GM13976 (cell line): ENCODE measurements at regions not wholly inside any gene's neighbourhood (a gene's known extent, or its start where the extent isn't known, plus 50 kb on each side); places are given as distances from the start of the nearest gene placed in this dataset.

Experiments
- DNase-seq: peaks from one replicate; pipeline ENCODE4 v3.0.0; 2012; ENCODE audit warnings: low spot score
- CTCF ChIP-seq: IDR thresholded peaks from 2 replicates; pipeline ENCODE4 v1.5.1; 2012; ENCODE audit warnings: borderline replicate concordance, mild to moderate bottlenecking; ENCODE audit not compliant: insufficient read depth; ENCODE audit errors: extremely low read depth, missing control alignments, control extremely low read depth
- in situ Hi-C: fragments of 300-500 bp; cut with MboI; formaldehyde crosslinking; loops from one replicate; pipeline ENCODE4 v1.12.0; 2022; ENCODE audit warnings: low sequenced_read_pairs, mixed read lengths, inconsistent platforms; ENCODE audit not compliant: unreplicated experiment

- in situ Hi-C loops: no loop called here
- TF ChIP-seq CTCF: no peak
- DNase-seq: no peak
Observed at GRCh38 chr12:4111010-4111409, 162.6 kb upstream of the CCND2 start.

GRCh38 chr12:4109826-4110225 lies 163.7 kb upstream of the CCND2 start:
- no peak for DNase-seq
- in situ Hi-C loops: loop anchor here (5.0 kb wide), 1 partner anchor 167 kb away; no protein-coding TSS in a partner anchor
- no peak for TF ChIP-seq CTCF

GRCh38 chr12:4108803-4109345 lies 164.7 kb upstream of the CCND2 start:
- in situ Hi-C loops: loop anchor here (5.0 kb wide), 1 partner anchor 168 kb away; no protein-coding TSS in a partner anchor
- no peak for TF ChIP-seq CTCF
- DNase-seq: no peak

- DNase-seq: no peak
- no peak for TF ChIP-seq CTCF
- in situ Hi-C loops: loop anchor here (5.0 kb wide), 1 partner anchor 169 kb away; no protein-coding TSS in a partner anchor
Observed at GRCh38 chr12:4107911-4108697, 165.5 kb upstream of the CCND2 start.

GRCh38 chr12:4107436-4107878 lies 166.1 kb upstream of the CCND2 start:
- peak; percentile 83 for DNase-seq
- peak; percentile 72 for TF ChIP-seq CTCF
- in situ Hi-C loops: loop anchor here (5.0 kb wide), 1 partner anchor 170 kb away; no protein-coding TSS in a partner anchor

GRCh38 chr12:4106621-4107020 lies 166.9 kb upstream of the CCND2 start:
- DNase-seq: no peak
- no peak for TF ChIP-seq CTCF
- in situ Hi-C loops: loop anchor here (5.0 kb wide), 1 partner anchor 171 kb away; no protein-coding TSS in a partner anchor
